Left lung (tissue), 4 donors: ENCODE measurements at regions not wholly inside any gene's neighbourhood (a gene's known extent, or its start where the extent isn't known, plus 50 kb on each side); places are given as distances from the start of the nearest gene placed in this dataset.

ENCODE experiments used
- ATAC-seq: fragments of 200-7000 bp; cut with Tn5 transposase; one replicate; pipeline ENCODE4 v1.9.1; 2020; ENCODE audit warnings: moderate library complexity
- DNase-seq, 4 donors: peaks; one replicate each; pipeline ENCODE4 v3.0.0-alpha.2; 2013 to 2020
- H3K27ac ChIP-seq, 2 donors: fragments of 200-600 bp; sonication (generic) in 1 of 2; one replicate each; pipeline versions ENCODE4 v1.5.0 to v1.8.0; 2020 to 2021
- H3K27me3 ChIP-seq, 2 donors: fragments of 200-600 bp; sonication (generic) in 1 of 2; one replicate each; pipeline versions ENCODE4 v1.5.0 to v1.8.0; 2020 to 2021
- H3K36me3 ChIP-seq, 2 donors: fragments of 200-600 bp; sonication (generic) in 1 of 2; one replicate each; pipeline versions ENCODE4 v1.5.0 to v1.8.0; 2020 to 2021
- H3K4me1 ChIP-seq, 2 donors: fragments of 200-600 bp; one replicate each; pipeline ENCODE4 v1.8.0; 2021
- H3K4me3 ChIP-seq, 2 donors: fragments of 200-600 bp; sonication (generic) in 1 of 2; one replicate each; pipeline versions ENCODE4 v1.5.0 to v1.8.0; 2020 to 2021; ENCODE audit warnings: mild to moderate bottlenecking in 1 of 2
- H3K9me3 ChIP-seq, 2 donors: fragments of 200-600 bp; sonication (generic) in 1 of 2; one replicate each; pipeline versions ENCODE4 v1.5.0 to v1.8.0; 2020 to 2021
- intact Hi-C, 2 donors: fragments of 100-400 bp; cut with DNase I; formaldehyde crosslinking; loops; one replicate each; pipeline versions ENCODE4 v1.11.2 to v1.14.2; 2022
- TF ChIP-seq, protein P1 (sequence below), 2 donors: fragments of 200-600 bp; sonication (generic) in 1 of 2; IDR thresholded peaks; one replicate each; pipeline versions ENCODE4 v1.5.0 to v1.8.0; 2021; ENCODE audit warnings: antibody characterized with exemption in 2 of 2
- donor health status: DM: no; HTN: yes; CAD: no.
- donor health status: DM: no; HTN: no; CAD: no.

DNA sequence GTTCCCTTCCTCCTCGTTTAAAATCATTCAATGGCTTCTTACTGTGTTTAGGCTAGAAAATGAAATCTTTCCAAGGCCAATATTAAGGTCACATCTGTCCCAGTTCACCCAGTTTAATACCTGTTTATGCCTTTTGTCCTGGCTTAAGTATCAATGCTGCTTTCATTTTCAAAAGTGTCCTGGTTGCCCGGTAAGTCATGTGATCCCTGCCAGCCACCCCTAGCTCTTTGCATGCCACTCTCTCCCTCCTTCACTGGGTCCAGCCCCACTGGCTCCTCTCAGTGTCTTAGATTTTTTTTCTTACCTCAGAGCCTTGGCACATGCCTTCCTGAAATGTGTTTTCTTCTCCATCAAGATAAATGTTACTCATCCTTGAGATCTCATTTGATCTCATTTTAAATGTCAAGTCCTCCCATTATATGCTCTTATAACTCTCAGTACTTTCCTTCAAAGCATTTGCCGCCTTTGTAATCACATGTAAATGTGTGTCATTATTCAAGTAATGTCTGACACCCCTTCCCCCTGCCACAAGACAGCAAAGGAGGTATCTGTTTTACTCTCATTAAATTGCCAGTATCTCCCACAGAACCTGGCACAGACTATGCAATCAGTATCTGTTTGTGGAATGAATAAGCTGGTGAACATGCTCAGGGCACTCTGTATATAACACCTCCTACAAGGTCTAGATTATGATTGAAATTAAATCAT lies 472.5 kb upstream of the RPS6KA3 start:
- intact Hi-C loops: no loop called here
- ATAC-seq (peak; percentile 57), DNase-seq (no peak)
- Histone ChIP-seq H3K27ac (no peak overlapping the region), H3K9me3 (no peaks in the 10 kb centered on the region), H3K27me3 (no peaks in the 10 kb centered on the region), H3K4me3 (no peak overlapping the region), H3K36me3 (no peaks in the 10 kb centered on the region), H3K4me1 (no peaks in the 10 kb centered on the region)
- TF ChIP-seq, protein P1, sequence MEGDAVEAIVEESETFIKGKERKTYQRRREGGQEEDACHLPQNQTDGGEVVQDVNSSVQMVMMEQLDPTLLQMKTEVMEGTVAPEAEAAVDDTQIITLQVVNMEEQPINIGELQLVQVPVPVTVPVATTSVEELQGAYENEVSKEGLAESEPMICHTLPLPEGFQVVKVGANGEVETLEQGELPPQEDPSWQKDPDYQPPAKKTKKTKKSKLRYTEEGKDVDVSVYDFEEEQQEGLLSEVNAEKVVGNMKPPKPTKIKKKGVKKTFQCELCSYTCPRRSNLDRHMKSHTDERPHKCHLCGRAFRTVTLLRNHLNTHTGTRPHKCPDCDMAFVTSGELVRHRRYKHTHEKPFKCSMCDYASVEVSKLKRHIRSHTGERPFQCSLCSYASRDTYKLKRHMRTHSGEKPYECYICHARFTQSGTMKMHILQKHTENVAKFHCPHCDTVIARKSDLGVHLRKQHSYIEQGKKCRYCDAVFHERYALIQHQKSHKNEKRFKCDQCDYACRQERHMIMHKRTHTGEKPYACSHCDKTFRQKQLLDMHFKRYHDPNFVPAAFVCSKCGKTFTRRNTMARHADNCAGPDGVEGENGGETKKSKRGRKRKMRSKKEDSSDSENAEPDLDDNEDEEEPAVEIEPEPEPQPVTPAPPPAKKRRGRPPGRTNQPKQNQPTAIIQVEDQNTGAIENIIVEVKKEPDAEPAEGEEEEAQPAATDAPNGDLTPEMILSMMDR (IDR thresholded peaks at IDR 0.05): no peak

DNA sequence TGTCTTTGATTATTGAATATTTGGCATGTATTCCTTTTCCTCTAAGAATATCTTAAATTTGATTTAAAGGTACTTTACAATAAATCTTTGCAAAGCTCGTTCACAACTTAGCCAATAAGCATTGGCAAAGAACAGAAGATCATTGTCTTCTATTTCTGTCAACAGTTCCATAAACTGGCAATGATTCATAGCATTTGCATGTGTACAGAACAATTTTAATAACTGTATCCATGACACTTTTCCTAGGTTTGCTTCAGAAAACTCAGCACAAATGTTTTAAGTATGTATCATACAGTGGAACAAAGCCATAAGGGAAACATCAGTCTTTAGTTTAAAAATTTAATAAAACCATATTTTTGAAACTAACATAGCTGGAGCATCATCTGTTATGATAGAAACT lies 462.7 kb upstream of the RPS6KA3 start:
- Histone ChIP-seq H3K36me3 (no peaks in the 10 kb centered on the region), H3K4me3 (no peak overlapping the region), H3K4me1 (no peaks in the 10 kb centered on the region), H3K9me3 (no peaks in the 10 kb centered on the region), H3K27ac (no peak overlapping the region), H3K27me3 (no peaks in the 10 kb centered on the region)
- ATAC-seq: no peak
- DNase-seq: no peak
- intact Hi-C loops: no loop called here
- TF ChIP-seq, protein P1 (IDR thresholded peaks at IDR 0.05): no peak

DNA sequence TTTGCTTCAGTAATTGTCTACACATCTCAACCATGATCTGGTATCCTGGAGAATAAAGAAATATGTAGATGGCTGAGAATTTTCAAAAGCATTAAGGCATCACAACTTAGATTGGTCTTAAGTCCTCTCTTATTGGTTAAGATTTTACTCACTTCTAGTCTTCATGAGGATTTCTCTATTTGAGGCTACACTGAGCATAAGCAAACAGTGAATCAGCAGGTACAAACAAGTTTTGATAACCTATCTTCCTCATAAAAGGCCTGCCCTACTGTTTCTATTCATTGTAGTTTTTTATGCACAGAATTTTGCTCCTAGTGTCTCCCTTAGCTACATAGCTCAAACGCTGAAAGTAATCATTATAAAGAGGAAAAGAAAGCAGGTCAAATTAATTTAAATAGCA lies 460.7 kb upstream of the RPS6KA3 start:
- DNase-seq (no peak), ATAC-seq (no peak)
- Histone ChIP-seq H3K4me1 (no peaks in the 10 kb centered on the region), H3K36me3 (no peaks in the 10 kb centered on the region), H3K9me3 (no peaks in the 10 kb centered on the region), H3K27ac (no peak overlapping the region), H3K4me3 (no peak overlapping the region), H3K27me3 (no peaks in the 10 kb centered on the region)
- intact Hi-C loops: no loop called here
- TF ChIP-seq, protein P1 (IDR thresholded peaks at IDR 0.05): no peak

DNA sequence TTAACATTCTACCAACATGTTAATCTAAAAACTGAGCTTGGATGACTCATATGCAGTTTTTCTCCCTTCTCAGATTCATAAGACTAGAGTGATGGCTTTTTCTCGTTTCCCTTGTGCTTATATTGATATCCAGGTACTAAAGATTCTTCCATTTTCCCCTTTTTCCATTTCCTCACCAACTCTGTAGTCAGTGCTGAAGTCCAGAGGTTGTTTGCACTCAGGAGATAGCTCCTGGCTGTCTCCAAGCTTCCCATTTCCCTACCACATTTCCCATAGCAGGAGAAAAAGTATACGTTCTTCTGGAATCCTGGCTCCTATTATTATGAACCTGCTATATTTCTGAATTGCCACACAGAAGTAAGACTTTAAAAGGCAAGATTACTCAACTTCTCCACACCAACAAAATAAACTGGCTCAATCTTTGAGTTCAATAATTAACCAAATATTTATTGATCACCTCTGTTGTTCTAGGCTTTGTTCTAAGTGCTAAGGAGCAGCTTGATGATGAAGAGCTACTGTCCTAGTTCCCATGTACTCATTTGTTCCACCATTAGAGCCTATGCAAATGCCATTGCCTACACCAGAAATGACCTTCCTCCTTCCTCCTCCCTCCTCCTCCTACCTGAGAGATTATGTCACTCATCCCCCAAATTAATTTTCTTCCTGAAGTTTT lies 454.4 kb upstream of the RPS6KA3 start:
- H3K9me3 ChIP-seq: no peaks in the 10 kb centered on the region
- no peak overlapping the region for H3K4me3 ChIP-seq
- H3K4me1 ChIP-seq: no peaks in the 10 kb centered on the region
- TF ChIP-seq, protein P1 (IDR thresholded peaks at IDR 0.05): no peak
- H3K27ac ChIP-seq: no peak overlapping the region
- intact Hi-C loops: no loop called here
- no peak for DNase-seq
- no peaks in the 10 kb centered on the region for H3K27me3 ChIP-seq
- no peaks in the 10 kb centered on the region for H3K36me3 ChIP-seq
- no peak for ATAC-seq

DNA sequence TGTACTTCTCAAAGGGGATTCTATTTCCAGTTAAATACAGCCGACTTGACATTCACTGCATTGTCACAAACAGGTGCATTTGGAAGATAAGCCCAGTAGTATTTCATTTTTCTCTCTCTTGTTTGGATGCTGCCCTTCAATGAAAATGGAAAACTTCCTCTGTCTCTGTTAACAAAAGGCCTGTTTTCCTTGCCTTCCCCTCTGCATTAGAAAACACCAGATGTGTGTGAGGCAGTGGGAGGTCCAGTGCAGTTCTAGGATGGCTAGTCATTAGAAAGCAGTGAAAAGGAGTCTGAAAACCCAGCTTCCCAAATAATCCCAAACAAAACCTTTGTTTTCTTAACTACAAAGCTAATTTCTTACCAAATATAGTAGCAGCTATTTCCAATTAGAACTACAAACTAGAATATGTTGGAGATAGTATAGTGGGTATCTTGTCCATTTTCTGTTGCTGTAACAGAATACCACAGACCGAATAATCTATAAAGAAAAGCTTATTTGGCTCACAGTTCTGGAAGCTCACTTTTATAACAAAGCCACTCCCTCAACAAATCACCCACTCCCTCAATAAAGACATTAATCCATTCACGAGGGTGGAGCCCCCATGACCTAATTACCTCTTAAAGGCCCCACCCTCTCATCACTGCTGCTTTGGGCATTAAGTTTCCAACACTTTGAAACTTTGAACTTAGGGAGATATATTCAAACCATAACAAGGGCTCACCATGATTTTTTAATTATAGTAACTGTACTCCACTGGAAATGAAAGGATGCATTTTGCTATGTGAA lies 452.1 kb upstream of the RPS6KA3 start:
- DNase-seq (no peak), ATAC-seq (no peak)
- Histone ChIP-seq H3K27ac (no peak overlapping the region), H3K9me3 (no peaks in the 10 kb centered on the region), H3K27me3 (no peaks in the 10 kb centered on the region), H3K4me3 (no peak overlapping the region), H3K36me3 (no peaks in the 10 kb centered on the region), H3K4me1 (no peaks in the 10 kb centered on the region)
- TF ChIP-seq, protein P1 (IDR thresholded peaks at IDR 0.05): no peak
- intact Hi-C loops: no loop called here
